Keratinocyte (primary cell): ENCODE measurements at regions not wholly inside any gene's neighbourhood (a gene's known extent, or its start where the extent isn't known, plus 50 kb on each side); places are given as distances from the start of the nearest gene placed in this dataset.

ENCODE experiments used
- DNase-seq: peaks from one replicate; pipeline ENCODE4 v3.0.0-alpha.2; 2011; ENCODE audit warnings: low read depth, missing footprints, low spot score
- FAIRE-seq: peaks from 2 replicates; lab custom pipeline; 2011; peaks lifted over from hg19 to GRCh38; lab: Jason Lieb, UNC
- H2AFZ ChIP-seq: 2 replicates; pipeline ENCODE4 v1.6.0; 2012; ENCODE audit warnings: low read length, control low read depth, inconsistent platforms; ENCODE audit not compliant: control insufficient read depth
- H3K27ac ChIP-seq: 2 replicates; pipeline ENCODE4 v1.5.1; 2011; ENCODE audit warnings: low read length; ENCODE audit not compliant: control insufficient read depth, insufficient read depth
- H3K27me3 ChIP-seq: 3 replicates; pipeline ENCODE4 v1.6.0; 2011; ENCODE audit warnings: low read length; ENCODE audit not compliant: control insufficient read depth, insufficient read depth; ENCODE audit errors: extremely low read depth
- H3K36me3 ChIP-seq, 2 experiments: 2 replicates in 1 of 2; 3 replicates in 1 of 2; pipeline ENCODE4 v1.5.1; 2011; ENCODE audit warnings: low read length in 2 of 2, mild to moderate bottlenecking in 1 of 2; ENCODE audit not compliant: control insufficient read depth in 2 of 2, insufficient read depth in 2 of 2; ENCODE audit errors: extremely low read depth in 1 of 2
- H3K4me1 ChIP-seq: 3 replicates; pipeline ENCODE4 v1.5.1; 2011; ENCODE audit warnings: low read length; ENCODE audit not compliant: control insufficient read depth, insufficient read depth; ENCODE audit errors: extremely low read depth
- H3K4me2 ChIP-seq: 3 replicates; pipeline ENCODE4 v1.6.0; 2011; ENCODE audit warnings: low read depth, low read length; ENCODE audit not compliant: control insufficient read depth, insufficient read depth; ENCODE audit errors: extremely low read depth
- H3K4me3 ChIP-seq, 3 experiments: fragments of 200-600 bp in 1 of 3; sonication (generic) in 1 of 3; 2 replicates in 2 of 3; 3 replicates in 1 of 3; pipeline ENCODE4 v1.5.1; 2011 to 2016; ENCODE audit warnings: low read length in 3 of 3, mild to moderate bottlenecking in 3 of 3, control low read depth in 2 of 3, inconsistent platforms in 1 of 3, low read depth in 1 of 3, mixed read lengths in 1 of 3, mixed run types in 1 of 3, moderate library complexity in 1 of 3; ENCODE audit not compliant: control insufficient read depth in 2 of 3, insufficient read depth in 2 of 3; ENCODE audit errors: extremely low read depth in 1 of 3
- H3K79me2 ChIP-seq: 2 replicates; pipeline ENCODE4 v1.6.0; 2012; ENCODE audit warnings: low read length; ENCODE audit not compliant: control insufficient read depth, insufficient read depth
- H3K9ac ChIP-seq: 3 replicates; pipeline ENCODE4 v1.6.0; 2011; ENCODE audit warnings: low read length; ENCODE audit not compliant: control insufficient read depth, insufficient read depth; ENCODE audit errors: extremely low read depth
- H3K9me1 ChIP-seq: 3 replicates; pipeline ENCODE4 v1.6.0; 2011; ENCODE audit warnings: low read length; ENCODE audit not compliant: control insufficient read depth, insufficient read depth; ENCODE audit errors: extremely low read depth
- H3K9me3 ChIP-seq: 2 replicates; pipeline ENCODE4 v1.5.1; 2012; ENCODE audit warnings: low read depth, low read length; ENCODE audit not compliant: control insufficient read depth
- H4K20me1 ChIP-seq: 3 replicates; pipeline ENCODE4 v1.6.0; 2011; ENCODE audit warnings: low read length; ENCODE audit not compliant: control insufficient read depth, insufficient read depth; ENCODE audit errors: extremely low read depth
- EZH2 ChIP-seq: IDR thresholded peaks from one replicate; pipeline ENCODE4 v1.6.1; 2012; ENCODE audit warnings: inconsistent platforms, mild to moderate bottlenecking, low read length, moderate library complexity
- dilution Hi-C: fragments of 300-500 bp; cut with MboI; formaldehyde crosslinking; loops from one replicate; pipeline ENCODE4 v1.7.0; 2020; ENCODE audit warnings: low sequenced_read_pairs; ENCODE audit not compliant: extremely low pct_ligation_motif_present
- TF ChIP-seq, protein P1 (sequence below), 3 experiments: IDR thresholded peaks in 1 of 3; conservative IDR thresholded peaks in 1 of 3; optimal IDR thresholded peaks in 1 of 3; 2 replicates in 2 of 3; 3 replicates in 1 of 3; pipeline versions ENCODE3 to v1.5.1; 2011; ENCODE audit warnings: low read length in 3 of 3, mild to moderate bottlenecking in 3 of 3, moderate library complexity in 2 of 3, control low read depth in 1 of 3, inconsistent platforms in 1 of 3; ENCODE audit not compliant: insufficient read depth in 2 of 3; ENCODE audit errors: extremely low read depth in 1 of 3

DNA sequence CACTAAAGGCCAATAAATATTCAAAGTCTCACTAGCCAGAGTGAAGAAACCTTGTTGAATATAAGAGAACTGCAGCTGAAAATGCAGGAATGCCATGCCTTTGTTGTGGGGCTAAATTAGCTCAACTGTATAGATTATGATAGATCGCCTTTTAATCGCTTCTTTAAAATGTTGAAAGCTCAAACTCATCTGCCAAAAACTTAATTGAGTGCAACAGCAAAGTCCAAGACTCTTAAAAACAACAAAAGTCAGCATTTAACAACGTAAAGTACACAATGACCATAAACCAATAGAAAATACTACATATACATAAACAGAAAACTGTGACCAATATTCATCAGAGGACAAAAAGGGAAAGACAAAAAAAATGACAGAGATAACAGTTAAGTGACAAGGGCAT, 585.0 kb upstream of the CDH6 start:
- no peaks in the 10 kb centered on the region for H3K27me3 ChIP-seq
- no peak for DNase-seq
- H3K4me3 ChIP-seq, result no peak overlapping the region
- dilution Hi-C loops, result no loop called here
- H3K36me3 ChIP-seq, result no peaks in the 10 kb centered on the region
- no peak overlapping the region for H3K27ac ChIP-seq
- H3K4me1 ChIP-seq, result no peaks in the 10 kb centered on the region
- no peaks in the 10 kb centered on the region for H3K9me1 ChIP-seq
- H2AFZ ChIP-seq, result no peak overlapping the region
- no peaks in the 10 kb centered on the region for H3K79me2 ChIP-seq
- FAIRE-seq, result no peak
- no peak overlapping the region for H3K9ac ChIP-seq
- no peaks in the 10 kb centered on the region for H3K9me3 ChIP-seq
- H4K20me1 ChIP-seq, result no peaks in the 10 kb centered on the region
- H3K4me2 ChIP-seq, result no peak overlapping the region
- TF ChIP-seq, protein P1, sequence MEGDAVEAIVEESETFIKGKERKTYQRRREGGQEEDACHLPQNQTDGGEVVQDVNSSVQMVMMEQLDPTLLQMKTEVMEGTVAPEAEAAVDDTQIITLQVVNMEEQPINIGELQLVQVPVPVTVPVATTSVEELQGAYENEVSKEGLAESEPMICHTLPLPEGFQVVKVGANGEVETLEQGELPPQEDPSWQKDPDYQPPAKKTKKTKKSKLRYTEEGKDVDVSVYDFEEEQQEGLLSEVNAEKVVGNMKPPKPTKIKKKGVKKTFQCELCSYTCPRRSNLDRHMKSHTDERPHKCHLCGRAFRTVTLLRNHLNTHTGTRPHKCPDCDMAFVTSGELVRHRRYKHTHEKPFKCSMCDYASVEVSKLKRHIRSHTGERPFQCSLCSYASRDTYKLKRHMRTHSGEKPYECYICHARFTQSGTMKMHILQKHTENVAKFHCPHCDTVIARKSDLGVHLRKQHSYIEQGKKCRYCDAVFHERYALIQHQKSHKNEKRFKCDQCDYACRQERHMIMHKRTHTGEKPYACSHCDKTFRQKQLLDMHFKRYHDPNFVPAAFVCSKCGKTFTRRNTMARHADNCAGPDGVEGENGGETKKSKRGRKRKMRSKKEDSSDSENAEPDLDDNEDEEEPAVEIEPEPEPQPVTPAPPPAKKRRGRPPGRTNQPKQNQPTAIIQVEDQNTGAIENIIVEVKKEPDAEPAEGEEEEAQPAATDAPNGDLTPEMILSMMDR (optimal IDR thresholded peaks at IDR 0.05 in 1 of 3, IDR thresholded peaks at IDR 0.05 in 1 of 3, conservative IDR thresholded peaks at IDR 0.05 in 1 of 3; ENCODE audit: extremely low read depth in 1 of 3, insufficient read depth in 2 of 3, low read length in 3 of 3), result no peak
- no peak for TF ChIP-seq EZH2

DNA sequence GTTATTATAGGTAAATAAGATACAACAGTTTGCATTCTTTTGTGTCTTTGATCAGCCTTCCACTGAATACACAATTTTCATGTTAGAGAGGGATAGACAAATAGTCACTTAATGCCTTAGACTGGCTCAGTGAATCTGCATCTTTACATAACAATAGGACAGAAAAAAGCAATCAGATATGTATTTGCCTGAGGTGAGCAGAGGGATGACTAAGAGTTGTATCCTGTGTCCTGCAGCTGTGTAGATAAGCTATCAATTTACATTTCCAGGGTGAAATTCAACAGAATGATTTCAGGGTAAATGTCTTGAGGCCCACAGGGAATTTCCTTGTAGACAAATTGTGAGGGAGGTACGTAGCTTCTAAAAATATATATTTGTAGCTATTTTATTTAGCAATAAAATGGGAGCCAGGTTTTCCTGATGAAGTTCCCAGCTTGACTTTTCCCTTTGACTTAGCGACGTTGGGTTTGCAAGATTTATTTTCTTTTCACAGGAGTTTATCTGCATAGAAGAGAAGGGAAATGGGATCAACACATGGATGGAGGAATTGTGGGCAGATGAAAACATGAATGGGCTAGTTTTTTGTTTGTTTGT, 586.1 kb upstream of the CDH6 start:
- TF ChIP-seq, protein P1 (optimal IDR thresholded peaks at IDR 0.05 in 1 of 3, IDR thresholded peaks at IDR 0.05 in 1 of 3, conservative IDR thresholded peaks at IDR 0.05 in 1 of 3; ENCODE audit: extremely low read depth in 1 of 3, insufficient read depth in 2 of 3, low read length in 3 of 3), result no peak
- TF ChIP-seq EZH2, result no peak
- Histone ChIP-seq H3K4me1 (no peaks in the 10 kb centered on the region), H2AFZ (no peak overlapping the region), H3K4me3 (no peak overlapping the region), H3K27me3 (no peaks in the 10 kb centered on the region), H3K79me2 (no peaks in the 10 kb centered on the region), H3K36me3 (no peaks in the 10 kb centered on the region), H3K9me1 (no peaks in the 10 kb centered on the region), H3K9me3 (no peaks in the 10 kb centered on the region), H3K27ac (no peak overlapping the region), H3K9ac (no peak overlapping the region), H4K20me1 (no peaks in the 10 kb centered on the region), H3K4me2 (no peak overlapping the region)
- no peak for FAIRE-seq
- no peak for DNase-seq
- dilution Hi-C loops, result no loop called here
